Right lung (tissue), 2 donors: ENCODE measurements at regions not wholly inside any gene's neighbourhood (a gene's known extent, or its start where the extent isn't known, plus 50 kb on each side); places are given as distances from the start of the nearest gene placed in this dataset.
"Not testable (repeated sequence)": the region's sequence is repeated elsewhere in the genome, so short reads cannot be mapped to it uniquely, and the experiment has no call there.

Experiments
- DNase-seq, 2 donors: peaks; one replicate each; pipeline ENCODE4 v3.0.0-alpha.2; 2013

DNA sequence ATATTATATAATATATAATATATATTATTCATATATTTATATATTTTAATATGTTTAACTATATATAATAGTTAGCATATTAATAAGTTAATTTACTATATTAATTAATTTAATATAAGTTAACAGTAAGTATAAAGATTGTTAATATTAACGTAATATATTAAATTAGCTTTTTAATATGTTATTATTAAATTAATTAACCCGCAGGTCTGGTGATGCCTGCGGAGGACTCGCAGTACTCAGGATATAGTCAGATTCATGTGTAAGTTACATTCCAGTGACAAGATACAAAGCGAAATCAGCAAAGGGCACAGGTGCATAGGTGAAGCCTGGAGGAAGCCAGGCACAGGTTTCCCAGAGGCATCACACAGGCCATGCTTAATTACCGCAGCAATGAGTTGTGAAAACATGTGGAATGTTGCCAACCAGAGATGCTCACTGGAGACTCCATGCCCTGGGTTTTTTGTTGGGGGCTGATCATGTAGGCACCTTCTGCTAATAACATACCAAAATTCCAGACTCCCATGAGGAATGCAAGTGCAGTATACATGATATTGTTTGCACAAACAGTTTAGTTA, 130.4 kb upstream of the MPHOSPH6 start:
- no peak for DNase-seq

- DNase-seq: no peak
Measured at GRCh38 chr16:82298472-82298871, 128.4 kb upstream of the MPHOSPH6 start.

GRCh38 chr16:82295290-82296201, 125.5 kb upstream of the MPHOSPH6 start:
- no peak for DNase-seq

DNA sequence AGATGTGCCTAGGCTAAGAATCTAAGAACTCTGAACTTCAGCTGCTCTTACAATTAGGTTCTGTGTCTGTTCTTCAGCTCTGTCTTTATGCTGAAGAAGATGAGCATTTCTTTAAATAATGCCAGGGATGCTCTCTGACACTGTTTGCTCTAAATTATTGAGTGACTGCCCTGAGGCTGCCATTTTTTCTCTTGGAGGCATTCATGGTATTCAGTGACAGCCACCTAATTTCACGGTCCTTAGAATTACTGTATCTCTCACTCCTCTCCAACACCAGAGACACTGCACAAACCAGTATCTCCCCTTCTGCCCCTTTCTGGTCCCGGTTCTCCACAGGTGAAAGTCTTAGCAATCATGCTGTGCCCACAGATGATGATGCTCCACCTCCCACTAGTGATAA, 123.6 kb upstream of the MPHOSPH6 start:
- DNase-seq: no peak

GRCh38 chr16:82287937-82288336, 117.9 kb upstream of the MPHOSPH6 start:
- DNase-seq: no peak

GRCh38 chr16:82282662-82283061, 112.6 kb upstream of the MPHOSPH6 start:
- no peak for DNase-seq

DNA sequence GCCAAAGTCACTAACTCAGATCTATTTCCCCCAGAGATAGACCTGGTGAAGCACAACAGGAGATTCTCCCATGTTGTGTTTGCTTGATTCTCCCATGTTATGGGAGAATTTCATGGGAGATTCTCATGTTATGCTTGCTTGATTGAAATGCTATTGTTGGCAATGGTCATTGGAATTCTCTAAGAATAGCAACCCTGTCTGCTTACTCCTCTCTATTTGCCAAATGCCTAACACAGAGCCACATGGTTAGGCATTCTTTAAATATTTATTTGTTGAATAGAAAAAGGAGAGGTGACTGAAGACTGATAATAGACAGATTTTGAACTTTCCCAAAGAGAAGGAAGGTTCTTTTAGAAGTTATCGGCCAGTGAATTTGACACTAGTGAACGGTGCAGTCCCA, 111.5 kb upstream of the MPHOSPH6 start:
- DNase-seq: no peak

GRCh38 chr16:82280867-82281266, 110.8 kb upstream of the MPHOSPH6 start:
- DNase-seq: no peak

DNA sequence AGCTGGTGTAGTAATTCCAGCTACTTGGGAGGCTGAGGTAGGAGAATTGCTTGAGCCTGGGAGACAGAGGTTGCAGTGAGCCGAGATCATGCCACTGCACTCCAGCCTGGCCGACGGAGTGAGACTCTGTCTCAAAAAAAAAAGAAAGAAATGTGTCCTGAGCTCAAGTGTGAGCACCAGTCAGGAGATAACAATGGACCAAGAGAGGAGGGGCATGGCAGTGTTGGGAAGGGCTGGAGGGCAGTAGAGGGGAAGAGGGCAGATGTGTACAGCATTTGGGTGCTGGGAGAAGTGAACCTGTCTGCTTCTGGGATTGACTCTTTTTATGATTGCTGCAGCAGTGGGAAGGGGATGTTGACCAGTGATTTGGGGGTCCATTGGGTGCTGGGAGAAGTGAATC, 105.3 kb upstream of the MPHOSPH6 start:
- not testable (repeated sequence) for DNase-seq

DNA sequence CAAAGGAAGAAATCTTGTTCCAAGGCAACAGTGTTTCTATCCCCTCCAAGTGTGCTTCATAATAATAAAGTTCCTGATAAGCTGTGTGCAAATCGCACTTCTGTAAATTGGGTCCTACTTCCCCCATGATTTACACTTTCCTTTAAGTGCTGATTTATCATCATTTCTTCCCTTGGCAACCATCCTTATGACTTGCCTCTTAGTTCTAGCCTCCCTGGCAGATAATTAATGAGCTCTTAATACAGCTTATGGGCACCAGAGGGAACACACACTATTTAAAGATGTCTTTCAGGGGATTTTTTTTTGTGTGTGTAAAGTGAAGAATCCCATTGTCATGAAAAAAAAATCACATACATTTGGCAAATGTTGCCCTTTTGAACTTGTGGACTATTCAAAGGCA, 101.6 kb upstream of the MPHOSPH6 start:
- no peak for DNase-seq

DNA sequence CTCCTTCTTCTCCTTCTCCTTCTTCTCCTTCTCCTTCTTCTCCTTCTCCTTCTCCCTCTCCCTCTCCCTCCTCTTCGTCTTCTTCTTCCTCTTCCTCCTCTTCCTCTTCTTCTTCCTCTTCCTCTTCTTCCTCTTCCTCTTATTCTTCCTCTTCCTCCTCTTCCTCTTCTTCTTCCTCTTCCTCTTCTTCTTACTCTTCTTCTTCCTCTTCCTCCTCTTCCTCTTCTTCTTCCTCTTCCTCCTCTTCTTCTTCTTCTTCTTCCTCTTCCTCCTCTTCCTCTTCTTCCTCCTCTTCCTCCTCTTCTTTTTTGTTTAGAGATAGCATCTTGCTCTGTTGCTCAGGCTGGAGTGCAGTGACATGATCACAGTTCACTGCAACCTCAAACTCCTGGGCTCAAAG, 97.7 kb upstream of the MPHOSPH6 start:
- not testable (repeated sequence) for DNase-seq

DNA sequence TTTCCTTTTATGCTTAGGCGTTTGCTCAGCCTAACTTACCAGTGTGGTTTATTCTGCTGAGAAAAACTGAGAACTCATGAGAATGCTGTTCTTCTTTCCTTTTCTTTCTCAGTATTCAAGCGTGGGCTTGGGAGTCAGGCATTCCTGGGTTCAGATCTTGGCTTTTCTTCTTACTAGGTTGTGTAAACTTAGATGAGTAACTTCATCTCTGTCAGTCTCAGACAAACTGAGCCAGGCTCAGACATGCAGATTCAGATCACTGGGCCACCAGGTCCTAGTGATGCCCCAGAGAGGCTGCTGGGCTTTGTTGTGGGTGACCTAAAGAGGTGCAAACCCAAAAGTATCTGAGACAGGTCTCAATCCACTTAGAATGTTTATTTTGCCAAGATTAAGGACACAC, 95.8 kb upstream of the MPHOSPH6 start:
- DNase-seq: no peak

DNA sequence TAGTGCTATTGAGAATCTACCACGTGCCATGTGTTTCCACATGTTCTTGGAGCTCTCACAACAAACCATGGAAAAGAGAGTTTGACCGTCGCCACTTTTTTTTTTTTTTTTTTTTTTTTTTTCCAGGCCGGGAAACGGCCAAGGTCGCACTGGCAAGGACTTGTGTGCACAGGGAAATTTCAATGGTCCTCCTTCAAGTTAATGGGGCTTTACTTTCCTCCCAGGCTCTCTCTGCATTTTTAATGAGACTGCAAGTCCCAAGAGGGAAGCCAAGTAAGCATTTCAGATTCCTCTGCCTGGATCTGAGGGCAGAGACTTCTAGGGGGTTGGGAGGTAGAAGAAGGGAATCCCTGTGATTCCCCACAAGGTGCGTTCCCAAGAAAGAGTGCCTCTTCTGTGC, 94.7 kb upstream of the MPHOSPH6 start:
- no peak for DNase-seq

GRCh38 chr16:82263521-82264143, 93.6 kb upstream of the MPHOSPH6 start:
- DNase-seq: peak; percentile 43 to 57

DNA sequence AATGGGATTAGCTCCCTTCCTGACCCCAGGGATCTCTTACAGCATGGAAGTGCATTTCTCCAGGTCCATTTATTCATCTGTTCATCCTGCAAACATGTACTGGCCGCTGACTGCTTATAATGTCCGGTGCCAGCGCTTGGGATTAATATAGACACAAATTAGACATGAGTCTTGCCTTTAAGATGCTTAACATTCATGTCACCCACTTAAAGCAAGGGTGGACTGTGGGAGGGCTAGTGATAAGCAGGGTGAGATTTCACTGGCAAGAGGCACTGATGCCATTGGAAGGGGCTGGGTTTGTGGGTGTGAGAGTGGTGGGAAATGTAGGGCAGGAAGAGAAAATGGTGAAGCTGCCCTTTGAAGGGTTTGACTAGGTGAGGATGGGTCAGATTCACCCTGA, 92.2 kb upstream of the MPHOSPH6 start:
- no peak for DNase-seq

GRCh38 chr16:82260212-82260795, 90.3 kb upstream of the MPHOSPH6 start:
- no peak for DNase-seq

DNA sequence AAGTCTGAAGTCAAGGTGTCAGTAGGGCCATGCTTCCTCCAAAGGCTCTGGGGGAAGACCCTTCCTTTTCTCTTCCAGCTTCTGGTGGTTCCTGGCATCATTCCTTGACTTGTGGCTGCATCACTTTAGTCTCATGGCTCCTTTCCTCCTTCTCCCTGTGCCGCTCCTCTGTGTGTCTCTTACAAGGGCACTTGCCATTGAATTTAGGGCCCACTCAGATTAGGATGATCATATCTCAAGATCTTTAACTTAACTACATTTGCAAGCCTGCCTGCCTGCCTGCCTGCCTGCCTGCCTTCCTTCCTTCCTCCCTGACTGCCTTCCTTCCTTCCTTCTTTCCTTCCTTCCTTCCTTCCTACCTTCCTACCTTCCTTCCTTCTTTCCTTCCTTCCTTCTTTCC, 89.7 kb upstream of the MPHOSPH6 start:
- no peak for DNase-seq

DNA sequence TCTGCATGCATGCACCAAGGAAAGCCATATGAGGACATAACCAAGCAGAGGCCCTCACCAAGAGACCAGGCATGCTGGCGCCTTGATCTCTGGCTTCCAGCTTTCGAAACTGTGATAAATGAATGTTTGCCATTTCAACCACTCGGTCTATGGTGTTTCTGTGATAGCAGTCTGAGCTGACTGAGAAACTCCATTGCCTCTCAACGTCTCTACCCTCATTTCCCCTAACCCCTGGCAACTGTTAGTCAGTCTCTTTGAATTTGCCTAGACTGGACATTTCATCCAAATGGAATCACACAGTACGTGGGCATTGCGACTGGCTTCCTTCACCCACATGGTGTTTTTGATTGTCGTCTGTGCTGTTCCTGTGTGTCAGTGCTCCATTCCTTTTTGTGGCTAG, 88.0 kb upstream of the MPHOSPH6 start:
- no peak for DNase-seq

GRCh38 chr16:82252582-82252981, 82.6 kb upstream of the MPHOSPH6 start:
- no peak for DNase-seq

DNA sequence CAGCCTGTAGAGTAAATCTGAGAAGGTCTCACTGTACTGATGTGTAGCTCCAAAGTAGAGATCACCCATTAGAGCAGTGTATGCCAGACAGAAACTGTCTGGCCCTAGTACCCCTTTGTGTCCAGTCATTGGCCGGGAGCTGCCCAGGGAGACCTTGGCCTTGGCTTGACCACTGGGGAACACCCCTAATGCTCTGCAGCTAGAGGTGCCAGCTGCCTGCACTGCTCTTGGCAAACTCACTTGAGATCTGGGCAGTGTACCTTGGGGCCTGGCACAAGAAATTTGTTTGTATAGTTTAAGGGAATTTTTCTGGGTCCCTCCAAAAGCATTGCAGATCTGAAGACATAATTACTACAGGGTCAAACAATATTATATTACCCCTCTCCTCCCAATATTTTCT, 78.7 kb upstream of the MPHOSPH6 start:
- DNase-seq: no peak

GRCh38 chr16:82248012-82248656, 78.1 kb upstream of the MPHOSPH6 start:
- no peak for DNase-seq

DNA sequence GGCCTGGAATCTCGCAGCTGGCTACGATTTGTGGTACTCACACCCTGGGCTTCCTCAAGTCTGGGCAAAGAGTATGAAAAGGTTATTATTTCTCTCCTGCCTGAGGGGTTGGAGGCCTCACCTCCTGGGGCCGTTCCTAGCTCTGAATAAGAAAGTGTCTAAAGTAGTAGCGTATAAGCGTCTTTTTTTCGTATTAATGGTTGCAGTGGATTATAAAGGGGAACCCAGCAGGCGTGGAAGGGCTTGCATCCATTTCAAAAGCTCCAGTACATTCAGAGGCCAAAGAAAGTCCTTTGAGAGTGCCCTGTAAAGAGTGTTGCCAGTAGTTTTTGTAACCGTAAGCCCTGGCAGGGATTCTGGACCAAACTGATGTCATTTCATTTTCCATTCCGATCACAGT, 72.2 kb upstream of the MPHOSPH6 start:
- no peak for DNase-seq
